ENCODE measurements at regions not wholly inside any gene's neighbourhood (a gene's known extent, or its start where the extent isn't known, plus 50 kb on each side); places are given as distances from the start of the nearest gene placed in this dataset.

DNA sequence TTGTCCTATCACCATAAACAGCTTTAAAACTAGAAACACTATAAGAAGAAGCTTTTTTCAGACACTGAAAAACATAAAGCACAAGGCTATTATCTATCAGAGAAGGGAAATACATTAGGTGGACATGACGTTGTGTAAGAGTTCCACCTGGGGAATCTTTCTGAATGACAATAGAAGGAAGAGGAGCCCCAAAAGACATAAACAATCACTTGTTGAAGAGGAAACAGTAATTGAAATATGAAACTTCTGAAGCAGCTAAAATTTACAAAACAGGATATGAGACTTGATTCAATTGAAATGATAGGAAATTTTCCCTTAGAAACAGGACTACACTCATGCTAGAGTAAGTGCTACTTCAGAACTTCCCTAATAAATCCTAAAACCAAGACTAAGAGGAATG lies 933.6 kb downstream of the EFNA5 start:
- no peaks in the 10 kb centered on the region for H3K4me1 Mint-ChIP-seq

DNA sequence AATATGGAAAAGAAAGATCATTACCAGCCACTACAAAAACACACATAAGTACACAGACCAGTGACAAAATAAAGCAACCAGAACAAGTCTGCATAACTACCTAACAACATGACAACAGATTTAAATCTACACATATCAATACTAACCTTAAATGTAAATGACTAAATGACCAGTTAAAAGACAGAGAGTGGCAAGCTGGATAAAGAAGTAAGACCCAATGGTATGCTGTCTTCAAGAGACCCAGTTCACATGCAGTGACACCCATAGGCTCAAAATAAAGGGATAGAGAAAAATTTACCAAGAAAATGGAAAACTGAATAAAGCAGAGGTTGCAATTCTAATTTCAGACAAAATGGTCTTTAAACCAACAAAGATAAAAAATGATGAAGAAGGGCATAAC lies 938.1 kb downstream of the EFNA5 start:
- Mint-ChIP-seq H3K27ac (no peak overlapping the region), H3K27me3 (no peaks in the 10 kb centered on the region), H3K4me3 (no peak overlapping the region)

More for the DNA sequence above, 933.6 kb downstream of the EFNA5 start:
- Mint-ChIP-seq H3K27me3 (no peaks in the 10 kb centered on the region), H3K27ac (no peak overlapping the region), H3K36me3 (ENCODE audit: low read depth) (no peaks in the 10 kb centered on the region), H3K4me3 (no peak overlapping the region), H3K9me3 (peaks cover 31% of the 10 kb centered on the region)
- DNase-seq (no peak), ATAC-seq (no peak)

GRCh38 chr5:106730912-106731311 lies 939.8 kb downstream of the EFNA5 start:
- DNase-seq (no peak), ATAC-seq (no peak)
- Mint-ChIP-seq H3K4me3 (no peak overlapping the region), H3K4me1 (no peaks in the 10 kb centered on the region), H3K36me3 (ENCODE audit: low read depth) (no peaks in the 10 kb centered on the region), H3K27me3 (no peaks in the 10 kb centered on the region), H3K27ac (no peak overlapping the region), H3K9me3 (peaks cover 37% of the 10 kb centered on the region)

More for the DNA sequence above, 938.1 kb downstream of the EFNA5 start:
- Mint-ChIP-seq H3K36me3 (ENCODE audit: low read depth) (no peaks in the 10 kb centered on the region), H3K4me1 (no peaks in the 10 kb centered on the region), H3K9me3 (peaks cover 37% of the 10 kb centered on the region)
- no peak for ATAC-seq
- DNase-seq = no peak

DNA sequence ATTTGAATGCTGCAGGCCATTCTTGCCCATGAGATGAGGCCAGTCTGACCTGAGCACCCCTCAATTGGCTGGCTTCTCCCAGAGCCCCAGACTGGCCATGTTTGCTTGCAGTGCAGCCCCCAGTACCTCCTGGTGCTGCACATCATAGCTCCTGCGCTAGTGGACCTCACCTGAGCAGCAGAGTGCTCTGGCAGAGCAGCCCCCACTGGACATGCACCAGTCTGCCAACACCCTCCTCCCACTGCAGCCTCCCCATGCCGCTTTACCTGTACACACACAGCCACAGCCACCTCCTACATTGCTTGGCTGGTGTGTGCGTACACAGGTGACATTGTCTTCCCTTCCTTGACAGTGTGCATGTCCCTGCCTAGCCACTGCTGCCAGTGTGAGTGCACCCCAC lies 940.2 kb downstream of the EFNA5 start:
- ATAC-seq (no peak), DNase-seq (no peak)
- Mint-ChIP-seq H3K9me3 (peaks cover 36% of the 10 kb centered on the region), H3K4me1 (no peaks in the 10 kb centered on the region), H3K27ac (no peak overlapping the region), H3K4me3 (no peak overlapping the region), H3K36me3 (ENCODE audit: low read depth) (no peaks in the 10 kb centered on the region), H3K27me3 (no peaks in the 10 kb centered on the region)

DNA sequence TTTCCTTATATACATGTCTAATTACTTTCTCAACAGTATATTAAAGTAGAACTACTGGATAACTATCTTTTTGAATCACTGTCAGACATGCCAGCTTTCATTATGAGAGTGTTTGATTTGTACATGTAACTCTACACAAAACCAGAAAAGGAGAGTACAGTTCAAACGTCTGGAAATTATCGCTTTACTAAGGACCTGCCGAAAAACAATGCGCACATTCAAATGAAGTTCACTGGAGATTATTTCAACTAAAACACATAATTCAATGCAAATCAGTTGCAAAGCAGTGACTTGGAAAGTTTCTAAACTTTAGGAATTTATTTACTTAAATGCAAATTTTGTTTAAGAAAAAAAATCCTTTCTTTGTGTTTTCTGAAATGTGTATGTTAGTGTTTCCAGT lies 942.5 kb downstream of the EFNA5 start:
- Mint-ChIP-seq H3K4me3 (no peak overlapping the region), H3K4me1 (no peaks in the 10 kb centered on the region), H3K36me3 (ENCODE audit: low read depth) (no peaks in the 10 kb centered on the region), H3K9me3 (peaks cover 19% of the 10 kb centered on the region), H3K27ac (no peak overlapping the region), H3K27me3 (no peaks in the 10 kb centered on the region)
- DNase-seq (no peak), ATAC-seq (no peak)

- no peak for ATAC-seq
Observed at GRCh38 chr5:106727071-106727470, 943.7 kb downstream of the EFNA5 start.

GRCh38 chr5:106720367-106720766 lies 950.4 kb downstream of the EFNA5 start:
- Mint-ChIP-seq H3K27me3 (no peaks in the 10 kb centered on the region), H3K4me1 (no peaks in the 10 kb centered on the region), H3K4me3 (no peak overlapping the region)

More at GRCh38 chr5:106727071-106727470, 943.7 kb downstream of the EFNA5 start:
- Mint-ChIP-seq H3K9me3 (peaks cover 9% of the 10 kb centered on the region), H3K27ac (no peak overlapping the region), H3K4me3 (no peak overlapping the region), H3K4me1 (no peaks in the 10 kb centered on the region), H3K36me3 (ENCODE audit: low read depth) (no peaks in the 10 kb centered on the region), H3K27me3 (no peaks in the 10 kb centered on the region)
- no peak for DNase-seq

DNA sequence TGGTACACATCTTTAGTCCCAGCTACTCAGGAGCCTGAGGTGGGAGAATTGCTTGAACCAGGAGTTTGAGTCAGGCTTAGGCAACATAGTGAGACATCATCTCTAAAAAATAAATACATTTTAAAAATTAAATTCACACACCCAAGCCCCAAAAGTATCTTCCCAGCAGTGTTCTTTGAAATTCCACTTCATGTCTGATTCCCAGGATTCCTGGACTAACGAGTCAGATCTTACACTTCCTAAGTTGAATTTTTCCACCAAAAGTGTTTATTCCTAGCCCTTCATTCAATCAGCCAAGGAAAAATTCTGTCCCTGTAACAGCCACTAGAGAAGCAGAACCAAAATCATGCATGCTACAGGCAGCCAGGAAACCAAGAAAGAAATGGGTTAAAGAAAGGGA lies 970.9 kb downstream of the EFNA5 start:
- no peak overlapping the region for H3K27ac Mint-ChIP-seq
- ATAC-seq (no peak), DNase-seq (no peak)
- no peaks in the 10 kb centered on the region for H3K4me1 Mint-ChIP-seq
- H3K4me3 Mint-ChIP-seq = no peak overlapping the region
- no peaks in the 10 kb centered on the region for H3K36me3 Mint-ChIP-seq (ENCODE audit: low read depth)
- peaks cover 4% of the 10 kb centered on the region for H3K9me3 Mint-ChIP-seq
- no peaks in the 10 kb centered on the region for H3K27me3 Mint-ChIP-seq

More at GRCh38 chr5:106720367-106720766, 950.4 kb downstream of the EFNA5 start:
- DNase-seq (no peak), ATAC-seq (no peak)
- peaks cover 8% of the 10 kb centered on the region for H3K9me3 Mint-ChIP-seq
- H3K27ac Mint-ChIP-seq = no peak overlapping the region
- H3K36me3 Mint-ChIP-seq (ENCODE audit: low read depth) = no peaks in the 10 kb centered on the region

DNA sequence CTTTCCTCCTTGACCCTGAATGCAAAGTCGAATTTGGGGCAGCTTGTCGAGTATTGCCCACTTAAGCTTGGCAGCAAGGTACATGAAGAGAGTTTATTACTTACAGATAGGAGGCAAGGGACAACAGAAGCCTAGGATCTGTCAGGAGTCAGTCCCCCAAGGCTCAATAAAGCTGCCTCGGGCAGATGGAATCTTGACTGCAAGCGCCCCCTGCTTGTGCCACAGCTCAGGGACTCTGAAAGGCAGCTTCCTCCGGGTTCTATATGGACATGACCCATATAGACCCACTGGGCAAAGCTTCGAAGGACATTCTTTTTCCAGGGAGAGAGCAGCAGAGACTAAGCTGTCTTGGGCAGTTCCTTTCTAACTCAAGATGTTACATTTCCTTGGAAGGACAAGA lies 971.5 kb downstream of the EFNA5 start:
- H3K27ac Mint-ChIP-seq = no peak overlapping the region
- peaks cover 4% of the 10 kb centered on the region for H3K9me3 Mint-ChIP-seq
- no peaks in the 10 kb centered on the region for H3K4me1 Mint-ChIP-seq
- H3K4me3 Mint-ChIP-seq = no peak overlapping the region
- DNase-seq (no peak), ATAC-seq (no peak)
- no peaks in the 10 kb centered on the region for H3K36me3 Mint-ChIP-seq (ENCODE audit: low read depth)
- no peaks in the 10 kb centered on the region for H3K27me3 Mint-ChIP-seq

DNA sequence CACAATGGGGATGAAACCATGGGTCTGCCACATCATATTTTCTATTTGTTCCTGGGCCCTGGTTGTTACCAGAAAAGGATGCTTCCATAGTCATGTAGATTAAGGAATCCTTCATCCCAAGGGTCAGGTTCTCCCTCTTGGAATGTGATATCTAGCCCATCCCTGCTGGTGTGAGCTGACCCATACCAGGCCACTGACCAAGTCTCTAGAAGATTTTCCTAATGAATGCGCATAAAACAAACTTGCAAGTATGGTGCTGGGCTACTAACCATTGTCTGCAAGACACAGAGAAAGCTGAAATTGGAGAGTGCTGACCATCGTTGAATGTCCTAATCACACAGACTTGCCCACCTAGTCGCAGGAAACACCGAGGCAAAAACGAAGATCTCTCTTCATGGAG lies 972.6 kb downstream of the EFNA5 start:
- no peaks in the 10 kb centered on the region for H3K27me3 Mint-ChIP-seq
- DNase-seq = no peak
- H3K4me1 Mint-ChIP-seq = no peaks in the 10 kb centered on the region
- ATAC-seq = no peak
- H3K27ac Mint-ChIP-seq = no peak overlapping the region
- no peaks in the 10 kb centered on the region for H3K36me3 Mint-ChIP-seq (ENCODE audit: low read depth)
- H3K4me3 Mint-ChIP-seq = no peak overlapping the region
- peaks cover 4% of the 10 kb centered on the region for H3K9me3 Mint-ChIP-seq

DNA sequence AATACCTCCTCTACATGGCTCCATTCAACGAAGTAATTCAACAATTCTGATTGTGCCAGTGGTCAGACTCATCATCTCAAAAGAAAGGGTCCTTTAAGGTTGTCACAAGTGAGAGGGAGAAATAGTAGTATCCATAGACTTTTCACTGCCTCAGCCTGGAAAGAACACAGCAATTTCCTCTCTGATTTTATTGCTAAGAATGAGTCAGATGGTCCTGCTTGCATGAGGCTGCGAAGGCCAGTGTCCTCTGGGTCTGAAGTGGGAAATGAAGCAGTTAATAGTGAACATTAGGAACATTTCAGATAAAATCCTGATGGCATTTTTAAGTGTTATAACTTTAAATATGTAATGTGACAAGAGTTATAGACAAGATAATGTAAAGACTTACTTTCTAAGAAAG lies 979.0 kb downstream of the EFNA5 start:
- no peak overlapping the region for H3K4me3 Mint-ChIP-seq
- H3K4me1 Mint-ChIP-seq = no peaks in the 10 kb centered on the region
- ATAC-seq (no peak), DNase-seq (no peak)
- no peaks in the 10 kb centered on the region for H3K27me3 Mint-ChIP-seq
- H3K27ac Mint-ChIP-seq = no peak overlapping the region
- H3K9me3 Mint-ChIP-seq = peaks cover 4% of the 10 kb centered on the region
- no peaks in the 10 kb centered on the region for H3K36me3 Mint-ChIP-seq (ENCODE audit: low read depth)

GRCh38 chr5:106690585-106690984 lies 980.2 kb downstream of the EFNA5 start:
- Mint-ChIP-seq H3K27me3 (no peaks in the 10 kb centered on the region), H3K4me3 (no peak overlapping the region), H3K27ac (no peak overlapping the region), H3K9me3 (peaks cover 4% of the 10 kb centered on the region), H3K4me1 (no peaks in the 10 kb centered on the region), H3K36me3 (ENCODE audit: low read depth) (no peaks in the 10 kb centered on the region)
- DNase-seq (no peak), ATAC-seq (no peak)

- Mint-ChIP-seq H3K27me3 (no peaks in the 10 kb centered on the region), H3K4me3 (no peak overlapping the region), H3K36me3 (ENCODE audit: low read depth) (no peaks in the 10 kb centered on the region), H3K27ac (no peak overlapping the region), H3K4me1 (no peaks in the 10 kb centered on the region), H3K9me3 (peaks cover 8% of the 10 kb centered on the region)
- no peak for ATAC-seq
- no peak for DNase-seq
Observed at GRCh38 chr5:106680330-106680729, 990.4 kb downstream of the EFNA5 start.

GRCh38 chr5:106677057-106677456 lies 993.7 kb downstream of the EFNA5 start:
- Mint-ChIP-seq H3K4me1 (no peaks in the 10 kb centered on the region), H3K27ac (no peak overlapping the region), H3K27me3 (no peaks in the 10 kb centered on the region), H3K9me3 (peaks cover 3% of the 10 kb centered on the region), H3K36me3 (ENCODE audit: low read depth) (no peaks in the 10 kb centered on the region), H3K4me3 (no peak overlapping the region)
- DNase-seq = no peak
- no peak for ATAC-seq

DNA sequence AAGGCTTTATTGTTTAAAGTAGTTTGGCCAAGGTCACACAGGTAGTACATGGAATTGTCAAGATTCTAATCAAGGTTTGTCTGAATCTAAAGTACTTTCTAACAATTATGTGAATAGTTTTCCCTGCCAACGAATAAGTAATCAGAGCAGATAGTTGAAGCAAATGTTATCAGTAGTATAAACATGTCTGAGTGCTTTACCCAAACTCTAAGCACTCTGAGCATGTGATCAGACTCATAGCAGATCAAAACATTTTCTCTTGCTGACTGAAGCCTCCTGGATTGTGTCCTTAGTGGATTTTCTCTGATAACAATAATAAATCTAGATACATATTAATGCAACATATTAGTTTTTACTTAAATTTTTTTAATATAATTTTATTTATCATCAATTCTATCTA lies 995.0 kb downstream of the EFNA5 start:
- Mint-ChIP-seq H3K4me3 (no peak overlapping the region), H3K4me1 (no peaks in the 10 kb centered on the region), H3K27ac (no peak overlapping the region), H3K27me3 (no peaks in the 10 kb centered on the region), H3K9me3 (peaks cover 3% of the 10 kb centered on the region), H3K36me3 (ENCODE audit: low read depth) (no peaks in the 10 kb centered on the region)
- ATAC-seq = no peak
- DNase-seq = no peak

DNA sequence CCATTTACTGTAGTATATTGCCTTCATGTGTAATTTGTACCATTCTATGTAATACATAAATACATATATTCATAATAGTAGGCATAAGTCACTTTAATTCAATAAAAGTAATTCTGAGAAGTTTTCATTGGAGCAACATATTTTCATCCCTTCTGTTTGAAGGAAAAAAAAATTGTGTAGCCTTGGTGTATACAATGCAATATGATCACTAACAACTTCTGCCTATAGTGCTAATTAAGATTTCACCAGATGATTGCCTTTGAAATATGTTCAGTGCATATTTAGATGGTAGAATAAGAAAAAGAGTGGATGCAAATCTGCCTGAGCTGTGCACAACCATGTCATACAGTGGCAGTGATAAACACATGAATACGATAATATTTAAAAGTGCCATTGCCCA lies 996.8 kb downstream of the EFNA5 start:
- no peaks in the 10 kb centered on the region for H3K4me1 Mint-ChIP-seq
- no peaks in the 10 kb centered on the region for H3K27me3 Mint-ChIP-seq
- DNase-seq (no peak), ATAC-seq (no peak)
- H3K4me3 Mint-ChIP-seq = no peak overlapping the region
- no peak overlapping the region for H3K27ac Mint-ChIP-seq
- H3K36me3 Mint-ChIP-seq (ENCODE audit: low read depth) = no peaks in the 10 kb centered on the region
- H3K9me3 Mint-ChIP-seq = peaks cover 3% of the 10 kb centered on the region

All from activated naive CD8-positive, alpha-beta T cell treated with anti-CD3 and anti-CD28 coated beads, Interleukin-2, amount 50 U/mL, for 24 hours (primary cell).